HEK293 (cell line): ENCODE measurements at regions not wholly inside any gene's neighbourhood (a gene's known extent, or its start where the extent isn't known, plus 50 kb on each side); places are given as distances from the start of the nearest gene placed in this dataset.

Experiments used
- KLF1 ChIP-seq: fragments of 450-650 bp; formaldehyde crosslinking; IDR thresholded peaks from 2 replicates; pipeline ENCODE4 v1.5.1; 2016; ENCODE audit warnings: missing biosample characterization, missing genetic modification characterization
- KLF8 ChIP-seq: fragments of 450-650 bp; formaldehyde crosslinking; IDR thresholded peaks from 2 replicates; pipeline ENCODE4 v1.5.1; 2016; ENCODE audit warnings: missing biosample characterization, missing genetic modification characterization
- SALL2 ChIP-seq: fragments of 450-650 bp; formaldehyde crosslinking; IDR thresholded peaks from 2 replicates; pipeline ENCODE4 v1.5.0; 2017; ENCODE audit warnings: missing biosample characterization, mild to moderate bottlenecking, missing genetic modification characterization, borderline replicate concordance
- YY1 ChIP-seq: fragments of 450-650 bp; formaldehyde crosslinking; IDR thresholded peaks from 2 replicates; pipeline ENCODE4 v1.5.1; 2018; ENCODE audit warnings: missing biosample characterization, missing genetic modification characterization
- YY2 ChIP-seq: fragments of 450-650 bp; formaldehyde crosslinking; IDR thresholded peaks from 2 replicates; pipeline ENCODE4 v1.5.1; 2016; ENCODE audit warnings: missing biosample characterization, missing genetic modification characterization
- ZNF155 ChIP-seq: fragments of 450-650 bp; formaldehyde crosslinking; IDR thresholded peaks from 2 replicates; pipeline ENCODE4 v1.5.1; 2016; ENCODE audit warnings: missing biosample characterization, missing genetic modification characterization
- ZNF184 ChIP-seq: fragments of 450-650 bp; IDR thresholded peaks from 2 replicates; pipeline ENCODE4 v1.5.1; 2018; ENCODE audit warnings: missing biosample characterization, mild to moderate bottlenecking, missing genetic modification characterization
- ZNF513 ChIP-seq: fragments of 450-650 bp; IDR thresholded peaks from 2 replicates; pipeline ENCODE4 v1.5.1; 2018; ENCODE audit warnings: missing biosample characterization, missing genetic modification characterization
- ZNF571 ChIP-seq: fragments of 450-650 bp; formaldehyde crosslinking; IDR thresholded peaks from 2 replicates; pipeline ENCODE4 v1.5.0; 2017; ENCODE audit warnings: missing biosample characterization, missing genetic modification characterization
- ZNF792 ChIP-seq: fragments of 450-650 bp; formaldehyde crosslinking; IDR thresholded peaks from 2 replicates; pipeline ENCODE4 v1.5.1; 2016; ENCODE audit warnings: missing biosample characterization, missing genetic modification characterization
- TF ChIP-seq, protein P1 (sequence below): fragments of 450-650 bp; formaldehyde crosslinking; IDR thresholded peaks from 2 replicates; pipeline ENCODE4 v1.5.1; 2016; ENCODE audit warnings: missing biosample characterization, missing genetic modification characterization
- TF ChIP-seq, protein P2 (sequence below): fragments of 450-650 bp; formaldehyde crosslinking; IDR thresholded peaks from 2 replicates; pipeline ENCODE4 v1.5.1; 2016; ENCODE audit warnings: missing biosample characterization, missing genetic modification characterization
- TF ChIP-seq, protein P3 (sequence below): fragments of 450-650 bp; formaldehyde crosslinking; IDR thresholded peaks from 2 replicates; pipeline ENCODE4 v1.5.1; 2016; ENCODE audit warnings: missing biosample characterization, missing genetic modification characterization
- TF ChIP-seq, protein P4 (sequence below): fragments of 450-650 bp; formaldehyde crosslinking; IDR thresholded peaks from 2 replicates; pipeline ENCODE4 v1.5.1; 2016; ENCODE audit warnings: missing biosample characterization, missing genetic modification characterization

DNA sequence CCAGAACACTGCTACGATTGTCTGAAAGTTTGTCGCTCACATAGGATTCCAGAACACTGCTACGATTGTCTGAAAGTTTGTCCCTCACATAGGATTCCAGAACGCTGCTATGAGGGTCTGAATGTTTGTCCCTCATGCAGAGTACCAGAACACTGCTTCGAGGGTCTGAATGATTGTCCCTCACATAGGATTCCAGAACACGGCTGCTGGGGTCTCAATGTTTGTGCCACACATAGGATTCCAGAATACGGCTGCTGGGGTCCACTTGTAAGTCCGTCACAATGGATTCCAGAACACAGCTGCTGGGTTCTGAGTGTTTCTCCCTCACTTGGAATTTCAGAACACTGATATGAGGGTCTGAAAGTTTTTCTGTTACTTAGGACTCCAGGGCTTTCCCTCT lies 203.3 kb downstream of the FOXD4L6 start:
- TF ChIP-seq, protein P1, sequence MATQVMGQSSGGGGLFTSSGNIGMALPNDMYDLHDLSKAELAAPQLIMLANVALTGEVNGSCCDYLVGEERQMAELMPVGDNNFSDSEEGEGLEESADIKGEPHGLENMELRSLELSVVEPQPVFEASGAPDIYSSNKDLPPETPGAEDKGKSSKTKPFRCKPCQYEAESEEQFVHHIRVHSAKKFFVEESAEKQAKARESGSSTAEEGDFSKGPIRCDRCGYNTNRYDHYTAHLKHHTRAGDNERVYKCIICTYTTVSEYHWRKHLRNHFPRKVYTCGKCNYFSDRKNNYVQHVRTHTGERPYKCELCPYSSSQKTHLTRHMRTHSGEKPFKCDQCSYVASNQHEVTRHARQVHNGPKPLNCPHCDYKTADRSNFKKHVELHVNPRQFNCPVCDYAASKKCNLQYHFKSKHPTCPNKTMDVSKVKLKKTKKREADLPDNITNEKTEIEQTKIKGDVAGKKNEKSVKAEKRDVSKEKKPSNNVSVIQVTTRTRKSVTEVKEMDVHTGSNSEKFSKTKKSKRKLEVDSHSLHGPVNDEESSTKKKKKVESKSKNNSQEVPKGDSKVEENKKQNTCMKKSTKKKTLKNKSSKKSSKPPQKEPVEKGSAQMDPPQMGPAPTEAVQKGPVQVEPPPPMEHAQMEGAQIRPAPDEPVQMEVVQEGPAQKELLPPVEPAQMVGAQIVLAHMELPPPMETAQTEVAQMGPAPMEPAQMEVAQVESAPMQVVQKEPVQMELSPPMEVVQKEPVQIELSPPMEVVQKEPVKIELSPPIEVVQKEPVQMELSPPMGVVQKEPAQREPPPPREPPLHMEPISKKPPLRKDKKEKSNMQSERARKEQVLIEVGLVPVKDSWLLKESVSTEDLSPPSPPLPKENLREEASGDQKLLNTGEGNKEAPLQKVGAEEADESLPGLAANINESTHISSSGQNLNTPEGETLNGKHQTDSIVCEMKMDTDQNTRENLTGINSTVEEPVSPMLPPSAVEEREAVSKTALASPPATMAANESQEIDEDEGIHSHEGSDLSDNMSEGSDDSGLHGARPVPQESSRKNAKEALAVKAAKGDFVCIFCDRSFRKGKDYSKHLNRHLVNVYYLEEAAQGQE (tag by site-specific recombination) = no peak
- TF ChIP-seq, protein P2, sequence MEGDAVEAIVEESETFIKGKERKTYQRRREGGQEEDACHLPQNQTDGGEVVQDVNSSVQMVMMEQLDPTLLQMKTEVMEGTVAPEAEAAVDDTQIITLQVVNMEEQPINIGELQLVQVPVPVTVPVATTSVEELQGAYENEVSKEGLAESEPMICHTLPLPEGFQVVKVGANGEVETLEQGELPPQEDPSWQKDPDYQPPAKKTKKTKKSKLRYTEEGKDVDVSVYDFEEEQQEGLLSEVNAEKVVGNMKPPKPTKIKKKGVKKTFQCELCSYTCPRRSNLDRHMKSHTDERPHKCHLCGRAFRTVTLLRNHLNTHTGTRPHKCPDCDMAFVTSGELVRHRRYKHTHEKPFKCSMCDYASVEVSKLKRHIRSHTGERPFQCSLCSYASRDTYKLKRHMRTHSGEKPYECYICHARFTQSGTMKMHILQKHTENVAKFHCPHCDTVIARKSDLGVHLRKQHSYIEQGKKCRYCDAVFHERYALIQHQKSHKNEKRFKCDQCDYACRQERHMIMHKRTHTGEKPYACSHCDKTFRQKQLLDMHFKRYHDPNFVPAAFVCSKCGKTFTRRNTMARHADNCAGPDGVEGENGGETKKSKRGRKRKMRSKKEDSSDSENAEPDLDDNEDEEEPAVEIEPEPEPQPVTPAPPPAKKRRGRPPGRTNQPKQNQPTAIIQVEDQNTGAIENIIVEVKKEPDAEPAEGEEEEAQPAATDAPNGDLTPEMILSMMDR (tag by site-specific recombination) = no peak
- TF ChIP-seq ZNF571 (tag by site-specific recombination) (no peak), SALL2 (tag by site-specific recombination) (no peak), ZNF513 (tag by site-specific recombination) (no peak), KLF8 (tag by site-specific recombination) (no peak), ZNF155 (tag by site-specific recombination) (no peak), ZNF792 (tag by site-specific recombination) (no peak), ZNF184 (tag by site-specific recombination) (no peak), YY2 (tag by site-specific recombination) (no peak), YY1 (tag by site-specific recombination) (no peak), KLF1 (tag by site-specific recombination) (no peak)
- TF ChIP-seq, protein P3, sequence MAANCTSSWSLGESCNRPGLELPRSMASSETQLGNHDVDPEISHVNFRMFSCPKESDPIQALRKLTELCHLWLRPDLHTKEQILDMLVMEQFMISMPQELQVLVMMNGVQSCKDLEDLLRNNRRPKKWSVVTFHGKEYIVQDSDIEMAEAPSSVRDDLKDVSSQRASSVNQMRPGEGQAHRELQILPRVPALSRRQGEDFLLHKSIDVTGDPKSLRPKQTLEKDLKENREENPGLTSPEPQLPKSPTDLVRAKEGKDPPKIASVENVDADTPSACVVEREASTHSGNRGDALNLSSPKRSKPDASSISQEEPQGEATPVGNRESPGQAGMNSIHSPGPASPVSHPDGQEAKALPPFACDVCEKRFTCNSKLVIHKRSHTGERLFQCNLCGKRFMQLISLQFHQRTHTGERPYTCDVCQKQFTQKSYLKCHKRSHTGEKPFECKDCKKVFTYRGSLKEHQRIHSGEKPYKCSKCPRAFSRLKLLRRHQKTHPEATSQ (tag by site-specific recombination) = no peak
- TF ChIP-seq, protein P4, sequence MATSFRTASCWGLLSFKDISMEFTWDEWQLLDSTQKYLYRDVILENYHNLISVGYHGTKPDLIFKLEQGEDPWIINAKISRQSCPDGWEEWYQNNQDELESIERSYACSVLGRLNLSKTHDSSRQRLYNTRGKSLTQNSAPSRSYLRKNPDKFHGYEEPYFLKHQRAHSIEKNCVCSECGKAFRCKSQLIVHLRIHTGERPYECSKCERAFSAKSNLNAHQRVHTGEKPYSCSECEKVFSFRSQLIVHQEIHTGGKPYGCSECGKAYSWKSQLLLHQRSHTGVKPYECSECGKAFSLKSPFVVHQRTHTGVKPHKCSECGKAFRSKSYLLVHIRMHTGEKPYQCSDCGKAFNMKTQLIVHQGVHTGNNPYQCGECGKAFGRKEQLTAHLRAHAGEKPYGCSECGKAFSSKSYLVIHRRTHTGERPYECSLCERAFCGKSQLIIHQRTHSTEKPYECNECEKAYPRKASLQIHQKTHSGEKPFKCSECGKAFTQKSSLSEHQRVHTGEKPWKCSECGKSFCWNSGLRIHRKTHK (tag by site-specific recombination) = no peak
